Common myeloid progenitor, CD34-positive (primary cell): ENCODE measurements at regions not wholly inside any gene's neighbourhood (a gene's known extent, or its start where the extent isn't known, plus 50 kb on each side); places are given as distances from the start of the nearest gene placed in this dataset.

Source experiments
- CTCF ChIA-PET: fragments of 350-600 bp; sonication (Branson Sonifier 250); formaldehyde crosslinking; loops from one replicate; lab custom pipeline; 2021; ENCODE audit warnings: antibody characterized with exemption; lab: Charles Lee
- POLR2A ChIA-PET: fragments of 350-600 bp; sonication (Branson Sonifier 250); formaldehyde crosslinking; loops from one replicate; lab custom pipeline; 2021; ENCODE audit warnings: antibody characterized with exemption; lab: Charles Lee
- DNase-seq, 3 donors: peaks; one replicate each; pipeline versions ENCODE4 v3.0.0 to v3.0.0-alpha.2; 2013
- H3K27ac ChIP-seq, 2 experiments: 1 replicate in 1 of 2; 2 replicates in 1 of 2; pipeline ENCODE4 v1.7.0; 2013; ENCODE audit warnings: inconsistent platforms in 2 of 2, low read length in 2 of 2, mild to moderate bottlenecking in 2 of 2, low read depth in 1 of 2, moderate library complexity in 1 of 2; ENCODE audit not compliant: severe bottlenecking in 2 of 2, insufficient read depth in 1 of 2, poor library complexity in 1 of 2
- H3K27me3 ChIP-seq, 5 experiments: replicated peaks in 2 of 5; 1 replicate in 3 of 5; 2 replicates in 2 of 5; pipeline versions ENCODE4 v1.6.1 to v1.7.0; 2013; ENCODE audit warnings: low read length in 4 of 5, mild to moderate bottlenecking in 2 of 5, moderate library complexity in 2 of 5, inconsistent platforms in 1 of 5; ENCODE audit not compliant: insufficient read depth in 5 of 5, control insufficient read depth in 4 of 5
- H3K36me3 ChIP-seq, 4 experiments: 1 replicate in 2 of 4; 2 replicates in 2 of 4; pipeline versions ENCODE4 v1.6.1 to v1.7.0; 2013; ENCODE audit warnings: low read length in 3 of 4, control low read depth in 1 of 4, mild to moderate bottlenecking in 1 of 4; ENCODE audit not compliant: control insufficient read depth in 4 of 4, insufficient read depth in 4 of 4
- H3K4me1 ChIP-seq, 4 experiments: 1 replicate in 3 of 4; 2 replicates in 1 of 4; pipeline versions ENCODE4 v1.6.1 to v1.7.1; 2013; ENCODE audit warnings: low read length in 3 of 4, mild to moderate bottlenecking in 3 of 4, control low read depth in 1 of 4, inconsistent platforms in 1 of 4, moderate library complexity in 1 of 4; ENCODE audit not compliant: control insufficient read depth in 4 of 4, insufficient read depth in 4 of 4; ENCODE audit errors: control extremely low read depth in 1 of 4
- H3K4me3 ChIP-seq, 7 experiments: 1 replicate in 4 of 7; 2 replicates in 3 of 7; pipeline versions ENCODE4 v1.5.1 to v1.7.0; 2013; ENCODE audit warnings: mild to moderate bottlenecking in 7 of 7, low read length in 6 of 7, moderate library complexity in 6 of 7, inconsistent platforms in 2 of 7, low read depth in 2 of 7, control low read depth in 1 of 7; ENCODE audit not compliant: insufficient read depth in 4 of 7, control insufficient read depth in 1 of 7; ENCODE audit errors: extremely low read depth in 1 of 7
- H3K9me3 ChIP-seq, 5 experiments: 1 replicate in 4 of 5; 2 replicates in 1 of 5; pipeline versions ENCODE4 v1.6.1 to v1.7.1; 2013; ENCODE audit warnings: low read length in 4 of 5, mild to moderate bottlenecking in 2 of 5, inconsistent platforms in 1 of 5, low read depth in 1 of 5, moderate library complexity in 1 of 5; ENCODE audit not compliant: control insufficient read depth in 4 of 5, insufficient read depth in 2 of 5; ENCODE audit errors: control extremely low read depth in 1 of 5
- WGBS: methylation state at CpG from one replicate; pipeline ENCODE4 v1.1.5; 2013; ENCODE audit not compliant: insufficient coverage; 5-methylcytosine and 5-hydroxymethylcytosine counted together

DNA sequence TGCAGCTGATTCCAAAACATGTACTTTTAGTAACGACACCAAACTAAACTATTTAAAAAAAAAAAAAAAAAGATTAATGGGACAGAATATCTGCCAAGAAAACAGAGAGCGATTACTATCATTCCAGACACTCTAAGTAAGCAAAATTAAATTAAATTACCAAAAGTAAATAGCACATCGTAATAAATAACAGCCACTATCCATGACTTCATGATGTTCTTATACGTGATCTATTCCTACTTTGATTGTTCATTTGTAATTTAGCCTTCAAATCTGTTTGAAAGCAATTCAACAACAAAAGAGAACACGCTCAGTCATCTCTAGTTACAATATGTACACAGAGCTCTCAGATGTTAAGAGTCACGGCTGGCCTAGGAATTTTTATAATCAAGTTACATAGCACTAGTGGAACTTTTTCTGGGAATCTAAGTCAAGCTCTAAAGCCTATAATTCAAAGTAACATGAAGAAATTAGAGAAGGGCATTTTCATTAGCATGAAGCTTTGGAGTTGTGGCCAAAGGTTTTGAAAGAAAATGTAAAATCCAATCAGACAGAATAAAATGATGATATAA, 241.7 kb upstream of the NEBL start:
- Histone ChIP-seq H3K4me3 (no peak overlapping the region), H3K27ac (no peak overlapping the region), H3K9me3 (peaks cover 0 to 4% (median 0%) of the 10 kb centered on the region in 5 experiments), H3K36me3 (no peaks in the 10 kb centered on the region), H3K4me1 (no peaks in the 10 kb centered on the region), H3K27me3 (peaks cover 0 to 4% (median 0%) of the 10 kb centered on the region in 5 experiments)
- WGBS: 100% methylated on average over 4 of the region's 6 CpGs
- no peak for DNase-seq
- POLR2A ChIA-PET: no interaction called here
- CTCF ChIA-PET: interaction anchor here (1.4 kb wide), 1 partner anchor 24 kb away, joined by 3 read pairs; no protein-coding TSS in a partner anchor

DNA sequence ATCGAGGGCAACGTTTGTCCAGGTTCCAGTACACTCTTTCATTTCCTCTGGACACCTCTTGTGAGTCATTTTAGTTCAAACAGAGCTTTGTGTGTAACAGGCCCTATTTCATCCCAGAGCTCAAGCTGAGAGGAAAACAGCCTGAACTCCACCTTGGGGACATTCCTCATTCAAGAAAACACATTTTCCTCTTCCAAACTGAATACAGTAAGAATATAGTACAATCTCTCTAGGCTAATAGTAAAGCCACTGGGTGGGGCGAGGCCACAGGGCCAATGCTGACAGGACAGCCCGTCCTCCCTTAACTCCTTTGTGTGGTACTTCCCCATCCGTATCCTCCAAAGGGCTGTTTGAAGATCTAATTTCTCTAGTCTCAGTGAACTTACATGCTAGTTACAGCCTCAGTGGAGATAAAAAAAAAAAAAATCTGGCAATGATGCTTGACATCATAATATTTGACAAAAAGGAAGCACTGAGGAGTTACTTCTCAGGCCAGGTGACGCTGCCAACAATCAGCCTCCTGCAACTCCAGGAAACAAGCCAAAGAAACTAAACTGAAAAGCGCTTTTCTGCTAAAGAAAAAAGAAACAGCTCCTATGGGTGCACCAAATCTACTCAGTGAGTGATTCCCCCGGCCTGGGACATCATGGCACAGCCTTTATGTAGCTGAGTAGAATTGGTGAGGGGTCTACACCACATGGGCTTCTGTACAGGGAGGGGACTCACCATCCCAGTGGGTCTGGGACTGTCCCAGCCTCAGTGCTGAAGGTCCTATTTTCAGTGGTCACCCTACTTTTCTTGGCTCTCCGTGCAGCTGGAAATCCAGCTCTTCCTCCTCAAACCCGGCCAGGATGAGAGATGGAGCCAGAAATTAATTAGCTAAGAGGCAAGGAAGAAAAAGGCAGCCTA, 238.2 kb upstream of the NEBL start:
- Histone ChIP-seq H3K27me3 (peaks cover 0 to 4% (median 2%) of the 10 kb centered on the region in 5 experiments), H3K4me3 (no peak overlapping the region), H3K36me3 (no peaks in the 10 kb centered on the region), H3K27ac (no peak overlapping the region), H3K9me3 (peaks cover 0 to 4% (median 0%) of the 10 kb centered on the region in 5 experiments), H3K4me1 (no peaks in the 10 kb centered on the region)
- POLR2A ChIA-PET: no interaction called here
- 87% methylated on average over 6 of the region's 10 CpGs for WGBS
- CTCF ChIA-PET: interaction anchor here (0.7 kb wide), 1 partner anchor 16 kb away, joined by 5 read pairs; no protein-coding TSS in a partner anchor
- DNase-seq: no peak

DNA sequence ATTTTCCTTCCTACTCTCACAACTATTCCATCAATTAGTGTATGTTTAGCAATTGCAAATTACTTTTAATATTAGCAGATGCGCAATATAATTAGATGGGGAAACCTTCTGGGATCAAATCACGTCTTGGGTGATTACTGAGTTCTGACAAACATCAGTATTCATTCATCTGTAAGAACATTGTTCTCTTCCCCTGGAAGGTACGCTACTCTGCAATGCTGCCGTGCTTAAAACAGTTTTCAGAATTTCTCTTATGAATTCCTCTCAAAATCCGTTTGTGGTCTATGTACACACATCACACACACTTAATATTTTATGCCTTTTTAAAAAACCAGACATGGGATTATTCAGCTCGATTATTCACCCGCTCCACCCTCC, 237.5 kb upstream of the NEBL start:
- Histone ChIP-seq H3K9me3 (peaks cover 0 to 4% (median 0%) of the 10 kb centered on the region in 5 experiments), H3K27me3 (peaks cover 0 to 4% (median 2%) of the 10 kb centered on the region in 5 experiments), H3K4me1 (no peaks in the 10 kb centered on the region), H3K27ac (no peak overlapping the region), H3K36me3 (no peaks in the 10 kb centered on the region), H3K4me3 (no peak overlapping the region)
- POLR2A ChIA-PET: no interaction called here
- CTCF ChIA-PET: no interaction called here
- no peak for DNase-seq
- 96% methylated on average over 7 of the region's 7 CpGs for WGBS

DNA sequence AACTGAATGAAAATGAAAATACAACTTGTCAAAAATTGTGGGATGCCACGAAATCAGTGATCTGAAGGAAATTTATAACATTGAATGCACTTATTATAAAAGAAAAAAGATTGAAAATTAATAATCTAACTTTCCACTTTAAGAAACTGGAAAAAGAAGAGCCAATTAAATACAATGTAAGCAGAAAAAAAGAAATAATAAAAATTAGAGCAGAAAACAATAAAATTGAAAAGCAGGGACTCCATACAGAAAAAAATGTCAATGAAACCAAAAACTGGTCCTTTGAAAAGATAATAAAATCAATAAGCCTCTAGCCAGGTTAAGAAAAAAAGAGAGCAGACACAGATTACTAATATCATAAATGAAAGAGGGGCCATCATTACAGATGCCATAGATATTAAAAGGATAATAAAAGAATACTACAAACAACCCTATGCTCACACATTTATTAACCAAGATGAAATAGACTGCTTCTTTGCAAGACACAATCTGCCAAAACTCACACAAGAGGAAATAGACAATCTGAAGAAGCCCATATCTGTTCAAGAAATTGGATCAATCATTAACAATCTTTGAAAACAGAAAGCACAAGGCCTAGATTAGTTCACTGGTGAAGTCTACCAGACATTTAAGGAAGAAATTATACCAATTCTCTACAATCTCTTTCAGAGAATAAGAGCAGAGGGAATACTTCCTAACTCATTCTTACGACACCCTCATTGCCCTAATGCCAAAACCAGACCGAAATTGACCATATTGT, 233.8 kb upstream of the NEBL start:
- Histone ChIP-seq H3K4me3 (no peak overlapping the region), H3K36me3 (no peaks in the 10 kb centered on the region), H3K27ac (no peak overlapping the region), H3K9me3 (no peaks in the 10 kb centered on the region), H3K27me3 (peaks cover 0 to 4% (median 0%) of the 10 kb centered on the region in 5 experiments), H3K4me1 (no peaks in the 10 kb centered on the region)
- POLR2A ChIA-PET: no interaction called here
- 94% methylated on average over 2 of the region's 3 CpGs for WGBS
- no peak for DNase-seq
- CTCF ChIA-PET: no interaction called here

DNA sequence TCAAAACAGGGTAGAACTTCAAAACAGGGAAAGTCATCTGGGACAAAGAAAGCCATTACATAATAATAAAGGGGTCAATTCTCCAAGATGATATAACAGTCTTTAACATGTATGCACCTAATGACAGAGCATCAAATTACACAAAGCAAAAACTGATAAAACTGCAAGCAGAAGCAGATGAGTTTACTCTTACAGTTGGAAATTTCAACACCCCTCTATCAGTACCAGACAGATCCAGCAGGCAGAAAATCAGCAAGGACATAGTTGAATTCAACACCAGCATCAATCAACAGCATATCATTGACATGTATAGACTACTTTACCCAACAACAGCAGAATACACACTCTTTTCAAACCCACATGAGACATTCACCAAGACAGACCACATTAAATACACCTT, 233.0 kb upstream of the NEBL start:
- Histone ChIP-seq H3K36me3 (no peaks in the 10 kb centered on the region), H3K9me3 (no peaks in the 10 kb centered on the region), H3K4me3 (no peak overlapping the region), H3K27me3 (peaks cover 0 to 4% (median 0%) of the 10 kb centered on the region in 5 experiments), H3K27ac (no peak overlapping the region), H3K4me1 (no peaks in the 10 kb centered on the region)
- DNase-seq: no peak
- POLR2A ChIA-PET: no interaction called here
- CTCF ChIA-PET: no interaction called here

DNA sequence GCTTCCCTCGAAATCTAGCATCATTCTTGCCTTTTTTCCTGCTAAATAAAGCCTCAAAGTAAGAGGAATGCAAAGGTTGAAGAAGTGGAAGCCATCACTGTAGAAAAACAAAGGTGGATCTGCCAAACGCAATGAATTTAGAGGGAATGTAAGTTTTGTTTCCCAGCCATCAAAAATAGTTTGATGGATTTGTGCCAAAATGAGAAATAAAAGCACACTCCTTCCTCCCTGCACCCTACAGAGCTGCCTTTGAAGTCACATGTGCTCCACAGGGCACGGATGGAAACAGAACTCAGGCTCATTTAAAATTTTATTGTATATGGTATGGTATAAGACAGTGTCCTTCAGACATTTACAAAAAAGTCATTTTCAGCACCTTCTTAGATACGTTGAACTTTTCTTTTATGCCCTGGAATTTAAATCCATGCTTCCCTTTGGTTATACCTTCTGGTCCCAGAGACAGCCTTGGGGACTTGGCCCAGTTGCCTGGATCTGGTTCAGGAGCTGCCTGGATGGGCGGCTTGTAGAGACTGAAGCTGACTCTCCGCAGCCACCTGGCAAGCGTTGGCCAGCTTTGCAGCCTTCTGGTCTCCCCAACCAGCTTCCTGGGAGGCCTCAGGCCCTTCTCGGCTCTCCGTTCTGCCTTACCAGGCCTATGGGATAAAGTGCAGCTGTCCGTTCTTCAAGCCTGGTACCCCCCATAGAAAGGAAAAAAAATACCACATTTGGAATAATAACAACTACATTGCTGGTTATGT, 228.5 kb upstream of the NEBL start:
- H3K9me3 ChIP-seq: no peaks in the 10 kb centered on the region
- no peak overlapping the region for H3K4me3 ChIP-seq
- H3K27me3 ChIP-seq: no peaks in the 10 kb centered on the region
- WGBS: 82% methylated on average over 8 of the region's 10 CpGs
- ChIA-PET POLR2A (no interaction called here), CTCF (no interaction called here)
- no peaks in the 10 kb centered on the region for H3K36me3 ChIP-seq
- DNase-seq: no peak
- no peak overlapping the region for H3K27ac ChIP-seq
- no peaks in the 10 kb centered on the region for H3K4me1 ChIP-seq
